ENCODE measurements at regions not wholly inside any gene's neighbourhood (a gene's known extent, or its start where the extent isn't known, plus 50 kb on each side); places are given as distances from the start of the nearest gene placed in this dataset.
"Not testable (repeated sequence)": the region's sequence is repeated elsewhere in the genome, so short reads cannot be mapped to it uniquely, and the experiment has no call there.

DNA sequence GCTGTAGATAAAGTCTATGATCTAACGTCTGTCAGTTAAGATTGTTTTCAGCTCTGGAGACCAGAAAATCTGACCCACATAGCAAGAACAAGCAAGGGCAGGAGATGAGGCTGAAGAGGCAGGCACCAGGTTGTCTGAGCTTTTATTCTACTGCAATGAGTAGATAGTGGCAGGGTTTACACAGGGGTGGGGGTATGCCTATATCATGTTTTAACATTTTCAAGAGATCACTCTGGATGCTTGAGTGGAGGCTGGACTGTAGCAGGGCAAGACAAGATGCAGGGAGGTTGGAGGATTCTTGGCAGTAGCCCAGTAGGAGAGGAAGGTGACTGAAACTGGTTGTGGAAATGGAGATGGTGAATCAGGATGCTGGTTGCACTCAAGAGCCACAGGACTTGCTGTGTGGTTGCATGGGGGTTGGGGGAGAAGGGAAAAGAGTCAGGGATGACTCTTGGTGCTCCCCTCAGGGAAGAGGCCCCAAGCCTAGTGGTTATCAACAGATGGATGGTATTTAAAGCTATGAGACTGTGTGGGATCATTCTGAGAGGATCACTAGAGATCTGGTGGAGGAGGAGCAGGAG lies 143.1 kb upstream of the KCNJ18 start:
- peak overlapping the region; percentile 79 for H3K4me3 Mint-ChIP-seq (ENCODE audit: unreplicated experiment)

DNA sequence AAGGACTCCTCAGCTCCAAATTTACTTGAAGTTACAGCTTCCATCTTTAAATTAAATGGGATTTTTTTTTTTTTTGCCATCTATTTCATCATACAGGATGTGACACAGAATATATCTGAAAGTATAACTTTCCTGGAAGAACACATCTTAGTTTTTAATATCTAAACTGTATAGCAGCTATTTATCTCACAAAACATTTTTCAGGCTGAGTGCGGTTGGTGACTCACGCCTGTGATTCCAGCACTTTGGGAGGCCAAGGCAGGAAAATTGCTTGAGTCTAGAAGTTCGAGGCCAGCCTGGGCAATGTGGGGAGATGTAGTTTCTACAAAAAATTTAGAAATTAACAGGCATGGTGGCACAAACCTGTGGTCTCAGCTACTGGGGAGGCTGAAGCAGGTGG lies 142.3 kb upstream of the KCNJ18 start:
- not testable (repeated sequence) for H3K27me3 Mint-ChIP-seq (ENCODE audit: insufficient read depth, unreplicated experiment)
- peaks cover 14% of the 10 kb centered on the region for H3K36me3 Mint-ChIP-seq (ENCODE audit: insufficient read depth, unreplicated experiment)

More for the DNA sequence above, 143.1 kb upstream of the KCNJ18 start:
- H3K4me1 Mint-ChIP-seq (ENCODE audit: insufficient read depth, unreplicated experiment) = peaks cover 19% of the 10 kb centered on the region
- peak overlapping the region; percentile 25 for H3K27ac Mint-ChIP-seq (ENCODE audit: low read depth, unreplicated experiment)
- ChIA-PET CTCF (interaction anchor here (1.2 kb wide), 1 partner anchor 92 kb away, joined by 3 read pairs; no protein-coding TSS in a partner anchor), POLR2A (interaction anchor here (0.6 to 1.2 kb wide), 3 partner anchors 10 to 265 kb away, joined by 3 to 6 read pairs (median 5); no protein-coding TSS in a partner anchor)
- peaks cover 4% of the 10 kb centered on the region for H3K9me3 Mint-ChIP-seq (ENCODE audit: unreplicated experiment)
- BruUV-seq (replicated peaks) = no TSS peak
- peaks cover 14% of the 10 kb centered on the region for H3K36me3 Mint-ChIP-seq (ENCODE audit: insufficient read depth, unreplicated experiment)
- peak; percentile 47 for DNase-seq (ENCODE audit: unreplicated experiment)
- intact Hi-C loops (cut with micrococcal nuclease) = no loop called here
- H3K27me3 Mint-ChIP-seq (ENCODE audit: insufficient read depth, unreplicated experiment) = no peaks in the 10 kb centered on the region
- TF ChIP-seq, protein P1, sequence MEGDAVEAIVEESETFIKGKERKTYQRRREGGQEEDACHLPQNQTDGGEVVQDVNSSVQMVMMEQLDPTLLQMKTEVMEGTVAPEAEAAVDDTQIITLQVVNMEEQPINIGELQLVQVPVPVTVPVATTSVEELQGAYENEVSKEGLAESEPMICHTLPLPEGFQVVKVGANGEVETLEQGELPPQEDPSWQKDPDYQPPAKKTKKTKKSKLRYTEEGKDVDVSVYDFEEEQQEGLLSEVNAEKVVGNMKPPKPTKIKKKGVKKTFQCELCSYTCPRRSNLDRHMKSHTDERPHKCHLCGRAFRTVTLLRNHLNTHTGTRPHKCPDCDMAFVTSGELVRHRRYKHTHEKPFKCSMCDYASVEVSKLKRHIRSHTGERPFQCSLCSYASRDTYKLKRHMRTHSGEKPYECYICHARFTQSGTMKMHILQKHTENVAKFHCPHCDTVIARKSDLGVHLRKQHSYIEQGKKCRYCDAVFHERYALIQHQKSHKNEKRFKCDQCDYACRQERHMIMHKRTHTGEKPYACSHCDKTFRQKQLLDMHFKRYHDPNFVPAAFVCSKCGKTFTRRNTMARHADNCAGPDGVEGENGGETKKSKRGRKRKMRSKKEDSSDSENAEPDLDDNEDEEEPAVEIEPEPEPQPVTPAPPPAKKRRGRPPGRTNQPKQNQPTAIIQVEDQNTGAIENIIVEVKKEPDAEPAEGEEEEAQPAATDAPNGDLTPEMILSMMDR (IDR thresholded peaks at IDR 0.05; ENCODE audit: unreplicated experiment) = no peak

DNA sequence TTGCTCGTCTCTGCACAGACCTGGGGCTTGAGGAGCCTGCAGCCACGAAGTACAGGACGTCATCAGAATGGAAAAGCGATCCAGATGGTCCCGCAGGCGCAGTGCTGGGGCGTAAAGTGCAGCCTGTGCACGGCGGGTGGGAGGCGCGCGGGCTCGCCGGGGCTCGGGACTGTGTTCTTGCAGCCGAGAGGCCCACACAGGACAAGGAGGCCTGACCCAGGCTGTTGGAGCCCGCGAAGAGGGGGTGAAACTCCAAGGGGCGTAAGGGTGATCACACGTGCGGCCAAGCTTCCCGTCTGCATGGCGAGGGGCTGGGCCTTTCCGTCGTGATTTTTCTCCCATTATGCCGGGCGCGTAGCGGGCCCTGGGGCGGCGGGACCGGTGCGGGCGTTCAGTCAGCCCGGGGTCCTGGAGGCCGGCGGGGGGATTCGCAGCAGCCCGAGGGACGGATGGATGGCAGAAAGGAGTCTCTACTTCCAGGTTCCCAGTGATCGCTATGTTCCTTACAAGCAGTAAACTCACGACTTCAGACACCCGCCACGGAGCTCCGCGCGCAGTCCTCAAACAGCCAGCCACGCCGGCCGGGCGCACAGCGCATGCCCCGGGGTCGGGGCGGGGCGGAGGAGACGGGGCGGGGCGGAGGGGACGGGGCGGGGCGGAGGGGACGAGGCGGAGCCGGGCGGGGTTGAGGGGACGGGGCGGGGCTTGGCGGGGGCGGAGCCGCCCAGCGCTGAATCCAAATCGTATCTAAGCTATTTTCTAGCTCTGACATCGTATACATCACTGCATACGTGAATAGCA lies 141.0 kb upstream of the KCNJ18 start:
- ChIA-PET POLR2A (interaction anchor here (1.3 to 1.6 kb wide), 2 partner anchors 12 to 265 kb away, joined by 3 to 12 read pairs; no protein-coding TSS in a partner anchor), CTCF (interaction anchor here (0.8 to 1.0 kb wide), 2 partner anchors 38 to 432 kb away, joined by 3 to 7 read pairs; no protein-coding TSS in a partner anchor)
- no TSS peak for BruUV-seq (replicated peaks)
- Mint-ChIP-seq H3K27ac (ENCODE audit: low read depth, unreplicated experiment) (no peak overlapping the region), H3K36me3 (ENCODE audit: insufficient read depth, unreplicated experiment) (peaks cover 14% of the 10 kb centered on the region), H3K4me1 (ENCODE audit: insufficient read depth, unreplicated experiment) (peaks cover 19% of the 10 kb centered on the region), H3K27me3 (ENCODE audit: insufficient read depth, unreplicated experiment) (peaks cover 10% of the 10 kb centered on the region), H3K4me3 (ENCODE audit: unreplicated experiment) (peak overlapping the region; percentile 79), H3K9me3 (ENCODE audit: unreplicated experiment) (peaks cover 14% of the 10 kb centered on the region)
- TF ChIP-seq, protein P1 (IDR thresholded peaks at IDR 0.05; ENCODE audit: unreplicated experiment) = no peak
- peak; percentile 77 for DNase-seq (ENCODE audit: unreplicated experiment)
- intact Hi-C loops (cut with micrococcal nuclease) = no loop called here

More for the DNA sequence above, 142.3 kb upstream of the KCNJ18 start:
- POLR2A ChIA-PET = interaction anchor here (0.6 to 1.2 kb wide), 7 partner anchors 11 to 311 kb away, joined by 3 to 6 read pairs (median 3); no protein-coding TSS in a partner anchor
- CTCF ChIA-PET; intact Hi-C loops (cut with micrococcal nuclease); BruUV-seq (replicated peaks); H3K9me3 Mint-ChIP-seq (ENCODE audit: unreplicated experiment): not testable (repeated sequence)
- peak; percentile 66 for DNase-seq (ENCODE audit: unreplicated experiment)
- H3K27ac Mint-ChIP-seq (ENCODE audit: low read depth, unreplicated experiment) = peak overlapping the region; percentile 25
- peak overlapping the region; percentile 79 for H3K4me3 Mint-ChIP-seq (ENCODE audit: unreplicated experiment)
- H3K4me1 Mint-ChIP-seq (ENCODE audit: insufficient read depth, unreplicated experiment) = peaks cover 19% of the 10 kb centered on the region

DNA sequence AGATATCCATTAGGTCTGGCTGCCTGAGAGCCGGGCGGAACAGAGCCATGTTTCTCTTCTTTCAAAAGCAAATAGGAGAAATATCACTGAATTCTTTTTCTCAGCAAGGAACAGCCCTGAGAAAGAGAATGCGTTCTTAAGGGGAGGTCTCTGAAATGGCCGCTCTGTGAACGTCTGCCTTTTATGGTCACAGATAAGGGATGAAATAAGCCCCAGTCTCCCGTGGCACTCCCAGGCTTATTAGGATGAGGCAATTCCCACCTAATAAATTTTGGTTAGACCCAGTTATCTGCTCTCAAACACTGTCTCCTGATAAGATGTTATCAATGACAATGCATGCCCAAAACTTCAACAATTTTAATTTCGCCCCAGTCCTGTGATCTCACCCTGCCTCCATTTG lies 133.4 kb upstream of the KCNJ18 start:
- H3K4me1 Mint-ChIP-seq (ENCODE audit: insufficient read depth, unreplicated experiment); H3K36me3 Mint-ChIP-seq (ENCODE audit: insufficient read depth, unreplicated experiment); CTCF ChIA-PET; H3K4me3 Mint-ChIP-seq (ENCODE audit: unreplicated experiment); POLR2A ChIA-PET; intact Hi-C loops (cut with micrococcal nuclease); DNase-seq (ENCODE audit: unreplicated experiment); H3K27ac Mint-ChIP-seq (ENCODE audit: low read depth, unreplicated experiment); BruUV-seq (replicated peaks): not testable (repeated sequence)
- peaks cover 16% of the 10 kb centered on the region for H3K27me3 Mint-ChIP-seq (ENCODE audit: insufficient read depth, unreplicated experiment)
- peaks cover 12% of the 10 kb centered on the region for H3K9me3 Mint-ChIP-seq (ENCODE audit: unreplicated experiment)

DNA sequence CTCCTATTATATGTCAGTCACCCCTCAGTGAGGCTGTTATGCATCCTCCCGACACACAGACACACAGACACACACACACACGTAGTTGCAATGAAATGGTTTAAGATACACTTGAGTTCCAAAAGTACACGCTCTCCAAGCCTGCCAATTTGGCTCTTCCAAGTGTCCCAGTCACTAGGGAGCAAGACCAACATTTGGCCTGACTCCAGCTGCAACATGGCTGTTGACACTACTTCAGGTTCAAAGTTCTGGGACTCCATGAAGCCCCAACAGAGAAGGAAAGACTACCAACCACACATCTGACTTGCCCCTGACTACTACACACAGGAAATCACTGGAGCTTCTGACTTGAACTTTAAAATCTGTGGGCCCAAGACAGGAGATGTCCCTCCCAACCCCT lies 128.1 kb upstream of the KCNJ18 start:
- Mint-ChIP-seq H3K36me3 (ENCODE audit: insufficient read depth, unreplicated experiment) (no peaks in the 10 kb centered on the region), H3K4me1 (ENCODE audit: insufficient read depth, unreplicated experiment) (no peaks in the 10 kb centered on the region), H3K27ac (ENCODE audit: low read depth, unreplicated experiment) (no peak overlapping the region), H3K4me3 (ENCODE audit: unreplicated experiment) (no peak overlapping the region), H3K27me3 (ENCODE audit: insufficient read depth, unreplicated experiment) (peaks cover 25% of the 10 kb centered on the region), H3K9me3 (ENCODE audit: unreplicated experiment) (no peaks in the 10 kb centered on the region)
- intact Hi-C loops (cut with micrococcal nuclease) = no loop called here
- ChIA-PET POLR2A (no interaction called here), CTCF (interaction anchor here (1.8 kb wide), 1 partner anchor 51 kb away, joined by 7 read pairs; no protein-coding TSS in a partner anchor)
- TF ChIP-seq, protein P1 (IDR thresholded peaks at IDR 0.05; ENCODE audit: unreplicated experiment) = no peak
- BruUV-seq (replicated peaks) = no TSS peak
- DNase-seq (ENCODE audit: unreplicated experiment) = no peak

DNA sequence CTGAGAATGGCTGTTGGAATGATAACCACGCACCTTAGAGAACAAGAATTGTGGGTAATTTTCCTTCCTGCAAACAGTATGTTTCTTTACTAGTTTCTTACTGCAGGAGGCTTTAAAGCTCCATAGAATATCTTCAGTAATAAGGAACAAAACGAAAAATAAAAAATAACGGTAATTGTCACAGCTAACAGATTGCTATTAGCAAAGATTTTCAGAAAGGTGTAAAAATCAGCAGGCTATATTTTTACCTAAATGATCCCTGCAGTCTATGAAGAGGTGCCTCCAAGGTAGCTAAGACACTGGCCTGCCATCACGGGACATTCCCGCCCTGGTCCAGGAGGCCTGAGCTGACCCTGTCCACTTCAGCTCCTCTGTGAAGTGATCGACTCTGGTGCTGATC lies 127.6 kb upstream of the KCNJ18 start:
- BruUV-seq (replicated peaks); H3K4me1 Mint-ChIP-seq (ENCODE audit: insufficient read depth, unreplicated experiment); H3K27ac Mint-ChIP-seq (ENCODE audit: low read depth, unreplicated experiment); H3K4me3 Mint-ChIP-seq (ENCODE audit: unreplicated experiment); POLR2A ChIA-PET; DNase-seq (ENCODE audit: unreplicated experiment); H3K9me3 Mint-ChIP-seq (ENCODE audit: unreplicated experiment); H3K36me3 Mint-ChIP-seq (ENCODE audit: insufficient read depth, unreplicated experiment); intact Hi-C loops (cut with micrococcal nuclease): not testable (repeated sequence)
- peaks cover 25% of the 10 kb centered on the region for H3K27me3 Mint-ChIP-seq (ENCODE audit: insufficient read depth, unreplicated experiment)
- CTCF ChIA-PET = interaction anchor here (1.8 kb wide), 1 partner anchor 52 kb away, joined by 7 read pairs; no protein-coding TSS in a partner anchor

DNA sequence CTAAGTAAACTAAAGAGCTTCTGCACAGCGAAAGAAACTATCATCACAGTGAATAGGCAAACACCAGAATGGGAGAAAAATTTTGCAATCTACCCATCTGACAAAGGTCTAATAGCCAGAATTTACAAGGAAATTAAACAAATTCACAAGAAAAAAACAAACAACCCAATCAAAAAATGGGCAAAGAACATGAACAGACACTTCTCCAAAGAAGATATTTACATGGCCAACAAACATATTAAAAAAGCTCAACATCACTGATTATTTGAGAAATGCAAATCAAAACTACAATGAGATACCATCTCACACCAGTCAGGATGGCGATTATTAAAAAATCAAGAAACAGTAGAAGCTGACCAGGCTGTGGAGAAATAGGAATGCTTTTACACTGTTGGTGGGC lies 121.9 kb upstream of the KCNJ18 start:
- H3K27me3 Mint-ChIP-seq (ENCODE audit: insufficient read depth, unreplicated experiment); H3K36me3 Mint-ChIP-seq (ENCODE audit: insufficient read depth, unreplicated experiment); BruUV-seq (replicated peaks); DNase-seq (ENCODE audit: unreplicated experiment); H3K27ac Mint-ChIP-seq (ENCODE audit: low read depth, unreplicated experiment); CTCF ChIA-PET; intact Hi-C loops (cut with micrococcal nuclease); H3K4me1 Mint-ChIP-seq (ENCODE audit: insufficient read depth, unreplicated experiment); H3K4me3 Mint-ChIP-seq (ENCODE audit: unreplicated experiment); POLR2A ChIA-PET: not testable (repeated sequence)
- H3K9me3 Mint-ChIP-seq (ENCODE audit: unreplicated experiment) = peaks cover 14% of the 10 kb centered on the region
